T-helper 17 cell (primary cell): ENCODE measurements at regions not wholly inside any gene's neighbourhood (a gene's known extent, or its start where the extent isn't known, plus 50 kb on each side); places are given as distances from the start of the nearest gene placed in this dataset.

Experiments
- ATAC-seq: fragments of 150-1000 bp; cut with Tn5 transposase; 2 replicates; pipeline ENCODE4 v1.10.0; 2021; ENCODE audit warnings: mild to moderate bottlenecking, moderate library complexity
- DNase-seq, 3 donors: peaks; one replicate each; pipeline versions ENCODE4 v3.0.0 to v3.0.0-alpha.2; 2020 to 2021
- H3K9me3 ChIP-seq: one replicate; pipeline ENCODE4 v1.7.0; 2013; ENCODE audit warnings: low read length, mild to moderate bottlenecking; ENCODE audit not compliant: control insufficient read depth, poor library complexity, severe bottlenecking
- H3K27ac Mint-ChIP-seq: one replicate; pipeline ENCODE4 v1.8.0; 2022; ENCODE audit warnings: mild to moderate bottlenecking, moderate library complexity, mixed read lengths
- H3K27me3 Mint-ChIP-seq: one replicate; pipeline ENCODE4 v1.8.0; 2022; ENCODE audit warnings: mixed read lengths
- H3K36me3 Mint-ChIP-seq: one replicate; pipeline ENCODE4 v1.8.0; 2022; ENCODE audit warnings: low read depth, mixed read lengths
- H3K4me1 Mint-ChIP-seq: one replicate; pipeline ENCODE4 v1.8.0; 2022; ENCODE audit warnings: mild to moderate bottlenecking, mixed read lengths
- H3K4me3 Mint-ChIP-seq: one replicate; pipeline ENCODE4 v1.8.0; 2022; ENCODE audit warnings: mild to moderate bottlenecking, moderate library complexity, mixed read lengths

GRCh38 chr11:80638296-80638695, 1197.5 kb upstream of the TENM4 start:
- ATAC-seq (no peak), DNase-seq (no peak)
- no peaks in the 10 kb centered on the region for H3K4me1 Mint-ChIP-seq
- H3K36me3 Mint-ChIP-seq = no peaks in the 10 kb centered on the region
- no peaks in the 10 kb centered on the region for H3K27me3 Mint-ChIP-seq
- no peak overlapping the region for H3K4me3 Mint-ChIP-seq
- H3K27ac Mint-ChIP-seq = no peak overlapping the region
- no peaks in the 10 kb centered on the region for H3K9me3 ChIP-seq

GRCh38 chr11:80637571-80637970, 1196.7 kb upstream of the TENM4 start:
- Mint-ChIP-seq H3K4me3 (no peak overlapping the region), H3K4me1 (no peaks in the 10 kb centered on the region), H3K27ac (no peak overlapping the region), H3K36me3 (no peaks in the 10 kb centered on the region), H3K27me3 (no peaks in the 10 kb centered on the region)
- ATAC-seq = no peak
- H3K9me3 ChIP-seq = no peaks in the 10 kb centered on the region
- no peak for DNase-seq

GRCh38 chr11:80636999-80637398, 1196.2 kb upstream of the TENM4 start:
- H3K9me3 ChIP-seq = no peaks in the 10 kb centered on the region
- no peak for ATAC-seq
- Mint-ChIP-seq H3K4me3 (no peak overlapping the region), H3K4me1 (no peaks in the 10 kb centered on the region), H3K27me3 (no peaks in the 10 kb centered on the region), H3K36me3 (no peaks in the 10 kb centered on the region), H3K27ac (no peak overlapping the region)
- no peak for DNase-seq

- no peaks in the 10 kb centered on the region for H3K9me3 ChIP-seq
- Mint-ChIP-seq H3K4me3 (no peak overlapping the region), H3K4me1 (no peaks in the 10 kb centered on the region), H3K27me3 (no peaks in the 10 kb centered on the region), H3K36me3 (no peaks in the 10 kb centered on the region), H3K27ac (no peak overlapping the region)
- ATAC-seq = no peak
- no peak for DNase-seq
These were observed 1194.3 kb upstream of the TENM4 start for GRCh38 chr11:80635178-80635577.

GRCh38 chr11:80632691-80633090, 1191.9 kb upstream of the TENM4 start:
- no peak overlapping the region for H3K27ac Mint-ChIP-seq
- ATAC-seq (no peak), DNase-seq (no peak)
- no peaks in the 10 kb centered on the region for H3K9me3 ChIP-seq
- no peaks in the 10 kb centered on the region for H3K4me1 Mint-ChIP-seq
- no peaks in the 10 kb centered on the region for H3K36me3 Mint-ChIP-seq
- no peaks in the 10 kb centered on the region for H3K27me3 Mint-ChIP-seq
- no peak overlapping the region for H3K4me3 Mint-ChIP-seq

GRCh38 chr11:80632156-80632555, 1191.3 kb upstream of the TENM4 start:
- no peaks in the 10 kb centered on the region for H3K9me3 ChIP-seq
- Mint-ChIP-seq H3K4me1 (no peaks in the 10 kb centered on the region), H3K4me3 (no peak overlapping the region), H3K27me3 (no peaks in the 10 kb centered on the region), H3K27ac (no peak overlapping the region), H3K36me3 (no peaks in the 10 kb centered on the region)
- DNase-seq (no peak), ATAC-seq (no peak)

GRCh38 chr11:80629466-80629865, 1188.6 kb upstream of the TENM4 start:
- no peak overlapping the region for H3K4me3 Mint-ChIP-seq
- DNase-seq (no peak), ATAC-seq (no peak)
- no peaks in the 10 kb centered on the region for H3K9me3 ChIP-seq
- no peaks in the 10 kb centered on the region for H3K27me3 Mint-ChIP-seq
- no peaks in the 10 kb centered on the region for H3K4me1 Mint-ChIP-seq
- H3K27ac Mint-ChIP-seq = no peak overlapping the region
- no peaks in the 10 kb centered on the region for H3K36me3 Mint-ChIP-seq

GRCh38 chr11:80627364-80627763, 1186.5 kb upstream of the TENM4 start:
- no peak overlapping the region for H3K27ac Mint-ChIP-seq
- H3K36me3 Mint-ChIP-seq = no peaks in the 10 kb centered on the region
- no peak overlapping the region for H3K4me3 Mint-ChIP-seq
- ATAC-seq (no peak), DNase-seq (no peak)
- no peaks in the 10 kb centered on the region for H3K27me3 Mint-ChIP-seq
- no peaks in the 10 kb centered on the region for H3K4me1 Mint-ChIP-seq
- no peaks in the 10 kb centered on the region for H3K9me3 ChIP-seq

- Mint-ChIP-seq H3K27me3 (no peaks in the 10 kb centered on the region), H3K4me3 (no peak overlapping the region), H3K4me1 (no peaks in the 10 kb centered on the region), H3K27ac (no peak overlapping the region), H3K36me3 (no peaks in the 10 kb centered on the region)
- no peaks in the 10 kb centered on the region for H3K9me3 ChIP-seq
- no peak for ATAC-seq
- no peak for DNase-seq
These were observed 1185.9 kb upstream of the TENM4 start for GRCh38 chr11:80626721-80627120.

GRCh38 chr11:80625563-80625962, 1184.7 kb upstream of the TENM4 start:
- H3K4me1 Mint-ChIP-seq = no peaks in the 10 kb centered on the region
- no peak overlapping the region for H3K27ac Mint-ChIP-seq
- H3K36me3 Mint-ChIP-seq = no peaks in the 10 kb centered on the region
- ATAC-seq (no peak), DNase-seq (no peak)
- no peaks in the 10 kb centered on the region for H3K9me3 ChIP-seq
- H3K27me3 Mint-ChIP-seq = no peaks in the 10 kb centered on the region
- no peak overlapping the region for H3K4me3 Mint-ChIP-seq

GRCh38 chr11:80621871-80622270, 1181.0 kb upstream of the TENM4 start:
- DNase-seq (no peak), ATAC-seq (no peak)
- H3K9me3 ChIP-seq = no peaks in the 10 kb centered on the region
- no peaks in the 10 kb centered on the region for H3K36me3 Mint-ChIP-seq
- no peak overlapping the region for H3K4me3 Mint-ChIP-seq
- no peaks in the 10 kb centered on the region for H3K27me3 Mint-ChIP-seq
- no peak overlapping the region for H3K27ac Mint-ChIP-seq
- no peaks in the 10 kb centered on the region for H3K4me1 Mint-ChIP-seq

GRCh38 chr11:80620867-80621266, 1180.0 kb upstream of the TENM4 start:
- no peak for DNase-seq

GRCh38 chr11:80617156-80617555, 1176.3 kb upstream of the TENM4 start:
- DNase-seq (no peak), ATAC-seq (no peak)
- Mint-ChIP-seq H3K4me1 (no peaks in the 10 kb centered on the region), H3K27ac (no peak overlapping the region), H3K36me3 (no peaks in the 10 kb centered on the region), H3K27me3 (no peaks in the 10 kb centered on the region), H3K4me3 (no peak overlapping the region)
- no peaks in the 10 kb centered on the region for H3K9me3 ChIP-seq

More at GRCh38 chr11:80620867-80621266, 1180.0 kb upstream of the TENM4 start:
- H3K4me3 Mint-ChIP-seq = no peak overlapping the region
- H3K4me1 Mint-ChIP-seq = no peaks in the 10 kb centered on the region
- no peaks in the 10 kb centered on the region for H3K27me3 Mint-ChIP-seq
- no peak overlapping the region for H3K27ac Mint-ChIP-seq
- no peaks in the 10 kb centered on the region for H3K9me3 ChIP-seq
- no peak for ATAC-seq
- H3K36me3 Mint-ChIP-seq = no peaks in the 10 kb centered on the region

- Mint-ChIP-seq H3K27me3 (no peaks in the 10 kb centered on the region), H3K4me1 (no peaks in the 10 kb centered on the region), H3K27ac (no peak overlapping the region), H3K36me3 (no peaks in the 10 kb centered on the region), H3K4me3 (no peak overlapping the region)
- DNase-seq = no peak
- no peaks in the 10 kb centered on the region for H3K9me3 ChIP-seq
- no peak for ATAC-seq
These were observed 1175.4 kb upstream of the TENM4 start for GRCh38 chr11:80616070-80616800.
